ENCODE measurements at regions not wholly inside any gene's neighbourhood (a gene's known extent, or its start where the extent isn't known, plus 50 kb on each side); places are given as distances from the start of the nearest gene placed in this dataset.
A peak's percentile ranks its signal among the peaks of the same experiment; 100 is the strongest.
"Not testable (repeated sequence)": the region's sequence is repeated elsewhere in the genome, so short reads cannot be mapped to it uniquely, and the experiment has no call there.

- no peak for DNase-seq (ENCODE audit: low spot score)
These were observed 129.7 kb upstream of the SLC4A4 start for GRCh38 chr4:71209161-71209560.

GRCh38 chr4:71210823-71211222 is 128.0 kb upstream of the SLC4A4 start:
- no peak for DNase-seq (ENCODE audit: low spot score)

GRCh38 chr4:71211748-71212147 is 127.1 kb upstream of the SLC4A4 start:
- no peak for DNase-seq (ENCODE audit: low spot score)

GRCh38 chr4:71212216-71212615 is 126.6 kb upstream of the SLC4A4 start:
- DNase-seq (ENCODE audit: low spot score) = no peak

GRCh38 chr4:71214578-71214977 is 124.2 kb upstream of the SLC4A4 start:
- no peak for DNase-seq (ENCODE audit: low spot score)

- DNase-seq (ENCODE audit: low spot score) = no peak
These were observed 122.4 kb upstream of the SLC4A4 start for GRCh38 chr4:71216316-71216959.

GRCh38 chr4:71217688-71218087 is 121.1 kb upstream of the SLC4A4 start:
- no peak for DNase-seq (ENCODE audit: low spot score)

- not testable (repeated sequence) for DNase-seq (ENCODE audit: low spot score)
These were observed 118.0 kb upstream of the SLC4A4 start for GRCh38 chr4:71220848-71221247.

GRCh38 chr4:71221510-71222466 is 117.0 kb upstream of the SLC4A4 start:
- no peak for DNase-seq (ENCODE audit: low spot score)

- no peak for DNase-seq (ENCODE audit: low spot score)
These were observed 116.2 kb upstream of the SLC4A4 start for GRCh38 chr4:71222661-71223060.

GRCh38 chr4:71229477-71230270 is 109.1 kb upstream of the SLC4A4 start:
- peak; percentile 21 for DNase-seq (ENCODE audit: low spot score)

GRCh38 chr4:71230271-71231128 is 108.3 kb upstream of the SLC4A4 start:
- no peak for DNase-seq (ENCODE audit: low spot score)

- no peak for DNase-seq (ENCODE audit: low spot score)
These were observed 107.4 kb upstream of the SLC4A4 start for GRCh38 chr4:71231129-71232055.

GRCh38 chr4:71232056-71232430 is 106.8 kb upstream of the SLC4A4 start:
- DNase-seq (ENCODE audit: low spot score) = no peak

GRCh38 chr4:71232846-71233245 is 106.0 kb upstream of the SLC4A4 start:
- no peak for DNase-seq (ENCODE audit: low spot score)

GRCh38 chr4:71235311-71236201 is 103.3 kb upstream of the SLC4A4 start:
- no peak for DNase-seq (ENCODE audit: low spot score)

- no peak for DNase-seq (ENCODE audit: low spot score)
These were observed 102.6 kb upstream of the SLC4A4 start for GRCh38 chr4:71236226-71236625.

- DNase-seq (ENCODE audit: low spot score) = no peak
These were observed 101.2 kb upstream of the SLC4A4 start for GRCh38 chr4:71237641-71238040.

- no peak for DNase-seq (ENCODE audit: low spot score)
These were observed 99.5 kb upstream of the SLC4A4 start for GRCh38 chr4:71239365-71239764.
